H4 (cell line): ENCODE measurements at regions not wholly inside any gene's neighbourhood (a gene's known extent, or its start where the extent isn't known, plus 50 kb on each side); places are given as distances from the start of the nearest gene placed in this dataset.
"Not testable (repeated sequence)": the region's sequence is repeated elsewhere in the genome, so short reads cannot be mapped to it uniquely, and the experiment has no call there.

Experiments
- DNase-seq: peaks from one replicate; pipeline ENCODE4 v3.0.0-alpha.2; 2015; ENCODE audit warnings: low spot score

- DNase-seq, result no peak
Measured at GRCh38 chr2:16203691-16204090, 263.3 kb downstream of the MYCN start.

- DNase-seq, result no peak
Measured at GRCh38 chr2:16203069-16203468, 262.7 kb downstream of the MYCN start.

GRCh38 chr2:16202266-16203020 is 262.1 kb downstream of the MYCN start:
- no peak for DNase-seq

GRCh38 chr2:16201848-16202247 is 261.5 kb downstream of the MYCN start:
- no peak for DNase-seq

GRCh38 chr2:16200554-16201193 is 260.3 kb downstream of the MYCN start:
- no peak for DNase-seq

GRCh38 chr2:16199882-16200553 is 259.7 kb downstream of the MYCN start:
- no peak for DNase-seq

GRCh38 chr2:16199241-16199640 is 258.9 kb downstream of the MYCN start:
- not testable (repeated sequence) for DNase-seq

GRCh38 chr2:16198166-16198912 is 258.0 kb downstream of the MYCN start:
- no peak for DNase-seq

- DNase-seq, result no peak
Measured at GRCh38 chr2:16197504-16198147, 257.3 kb downstream of the MYCN start.

- no peak for DNase-seq
Measured at GRCh38 chr2:16196687-16197503, 256.5 kb downstream of the MYCN start.

GRCh38 chr2:16195681-16196070 is 255.3 kb downstream of the MYCN start:
- DNase-seq, result no peak

- no peak for DNase-seq
Measured at GRCh38 chr2:16194931-16195680, 254.8 kb downstream of the MYCN start.

- DNase-seq, result no peak
Measured at GRCh38 chr2:16194530-16194929, 254.2 kb downstream of the MYCN start.

- DNase-seq, result no peak
Measured at GRCh38 chr2:16194096-16194390, 253.7 kb downstream of the MYCN start.

- no peak for DNase-seq
Measured at GRCh38 chr2:16192416-16193216, 252.3 kb downstream of the MYCN start.

- DNase-seq, result no peak
Measured at GRCh38 chr2:16191431-16192200, 251.3 kb downstream of the MYCN start.

- DNase-seq, result no peak
Measured at GRCh38 chr2:16190446-16191270, 250.3 kb downstream of the MYCN start.

GRCh38 chr2:16189836-16190160 is 249.4 kb downstream of the MYCN start:
- DNase-seq, result no peak
